ENCODE measurements at regions not wholly inside any gene's neighbourhood (a gene's known extent, or its start where the extent isn't known, plus 50 kb on each side); places are given as distances from the start of the nearest gene placed in this dataset.

DNA sequence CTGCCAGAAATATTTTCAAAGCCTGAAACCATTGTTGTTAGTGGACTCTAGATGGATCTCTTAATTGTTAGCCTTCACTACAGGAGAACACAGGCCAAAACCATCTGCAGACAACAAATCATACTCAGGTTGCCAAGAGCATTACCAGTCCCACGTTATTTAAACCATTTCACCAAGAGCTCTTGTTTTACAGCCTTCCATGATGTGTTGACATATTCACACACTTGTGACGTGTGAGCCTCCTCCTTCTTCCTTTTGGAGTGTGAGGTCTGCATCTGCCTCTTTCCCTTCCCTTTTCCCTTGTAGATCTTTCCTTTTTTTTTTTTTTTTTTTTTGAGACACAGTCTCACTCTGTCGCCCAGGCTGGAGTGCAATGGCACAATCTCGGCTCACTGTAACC is 279.0 kb downstream of the AUH start:
- Mint-ChIP-seq H3K4me3 (ENCODE audit: unreplicated experiment) (no peak overlapping the region), H3K9me3 (ENCODE audit: unreplicated experiment) (peaks cover 3% of the 10 kb centered on the region), H3K27ac (ENCODE audit: unreplicated experiment) (no peak overlapping the region), H3K27me3 (ENCODE audit: unreplicated experiment) (no peaks in the 10 kb centered on the region), H3K36me3 (ENCODE audit: unreplicated experiment) (no peaks in the 10 kb centered on the region), H3K4me1 (ENCODE audit: unreplicated experiment) (peaks cover 7% of the 10 kb centered on the region)
- TF ChIP-seq, protein P1, sequence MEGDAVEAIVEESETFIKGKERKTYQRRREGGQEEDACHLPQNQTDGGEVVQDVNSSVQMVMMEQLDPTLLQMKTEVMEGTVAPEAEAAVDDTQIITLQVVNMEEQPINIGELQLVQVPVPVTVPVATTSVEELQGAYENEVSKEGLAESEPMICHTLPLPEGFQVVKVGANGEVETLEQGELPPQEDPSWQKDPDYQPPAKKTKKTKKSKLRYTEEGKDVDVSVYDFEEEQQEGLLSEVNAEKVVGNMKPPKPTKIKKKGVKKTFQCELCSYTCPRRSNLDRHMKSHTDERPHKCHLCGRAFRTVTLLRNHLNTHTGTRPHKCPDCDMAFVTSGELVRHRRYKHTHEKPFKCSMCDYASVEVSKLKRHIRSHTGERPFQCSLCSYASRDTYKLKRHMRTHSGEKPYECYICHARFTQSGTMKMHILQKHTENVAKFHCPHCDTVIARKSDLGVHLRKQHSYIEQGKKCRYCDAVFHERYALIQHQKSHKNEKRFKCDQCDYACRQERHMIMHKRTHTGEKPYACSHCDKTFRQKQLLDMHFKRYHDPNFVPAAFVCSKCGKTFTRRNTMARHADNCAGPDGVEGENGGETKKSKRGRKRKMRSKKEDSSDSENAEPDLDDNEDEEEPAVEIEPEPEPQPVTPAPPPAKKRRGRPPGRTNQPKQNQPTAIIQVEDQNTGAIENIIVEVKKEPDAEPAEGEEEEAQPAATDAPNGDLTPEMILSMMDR (IDR thresholded peaks at IDR 0.05) = no peak
- no peak for DNase-seq (ENCODE audit: extremely low spot score, unreplicated experiment)

- Mint-ChIP-seq H3K27ac (ENCODE audit: unreplicated experiment) (no peak overlapping the region), H3K4me1 (ENCODE audit: unreplicated experiment) (peaks cover 7% of the 10 kb centered on the region), H3K9me3 (ENCODE audit: unreplicated experiment) (peaks cover 3% of the 10 kb centered on the region), H3K4me3 (ENCODE audit: unreplicated experiment) (no peak overlapping the region), H3K27me3 (ENCODE audit: unreplicated experiment) (no peaks in the 10 kb centered on the region), H3K36me3 (ENCODE audit: unreplicated experiment) (no peaks in the 10 kb centered on the region)
- DNase-seq (ENCODE audit: extremely low spot score, unreplicated experiment) = no peak
- TF ChIP-seq, protein P1 (IDR thresholded peaks at IDR 0.05) = no peak
These were observed 276.7 kb downstream of the AUH start for GRCh38 chr9:91084896-91085516.

- Mint-ChIP-seq H3K27me3 (ENCODE audit: unreplicated experiment) (no peaks in the 10 kb centered on the region), H3K36me3 (ENCODE audit: unreplicated experiment) (no peaks in the 10 kb centered on the region), H3K4me1 (ENCODE audit: unreplicated experiment) (peaks cover 8% of the 10 kb centered on the region), H3K27ac (ENCODE audit: unreplicated experiment) (no peak overlapping the region), H3K4me3 (ENCODE audit: unreplicated experiment) (no peak overlapping the region), H3K9me3 (ENCODE audit: unreplicated experiment) (peaks cover 3% of the 10 kb centered on the region)
- TF ChIP-seq, protein P1 (IDR thresholded peaks at IDR 0.05) = no peak
- DNase-seq (ENCODE audit: extremely low spot score, unreplicated experiment) = no peak
These were observed 276.0 kb downstream of the AUH start for GRCh38 chr9:91085517-91086291.

DNA sequence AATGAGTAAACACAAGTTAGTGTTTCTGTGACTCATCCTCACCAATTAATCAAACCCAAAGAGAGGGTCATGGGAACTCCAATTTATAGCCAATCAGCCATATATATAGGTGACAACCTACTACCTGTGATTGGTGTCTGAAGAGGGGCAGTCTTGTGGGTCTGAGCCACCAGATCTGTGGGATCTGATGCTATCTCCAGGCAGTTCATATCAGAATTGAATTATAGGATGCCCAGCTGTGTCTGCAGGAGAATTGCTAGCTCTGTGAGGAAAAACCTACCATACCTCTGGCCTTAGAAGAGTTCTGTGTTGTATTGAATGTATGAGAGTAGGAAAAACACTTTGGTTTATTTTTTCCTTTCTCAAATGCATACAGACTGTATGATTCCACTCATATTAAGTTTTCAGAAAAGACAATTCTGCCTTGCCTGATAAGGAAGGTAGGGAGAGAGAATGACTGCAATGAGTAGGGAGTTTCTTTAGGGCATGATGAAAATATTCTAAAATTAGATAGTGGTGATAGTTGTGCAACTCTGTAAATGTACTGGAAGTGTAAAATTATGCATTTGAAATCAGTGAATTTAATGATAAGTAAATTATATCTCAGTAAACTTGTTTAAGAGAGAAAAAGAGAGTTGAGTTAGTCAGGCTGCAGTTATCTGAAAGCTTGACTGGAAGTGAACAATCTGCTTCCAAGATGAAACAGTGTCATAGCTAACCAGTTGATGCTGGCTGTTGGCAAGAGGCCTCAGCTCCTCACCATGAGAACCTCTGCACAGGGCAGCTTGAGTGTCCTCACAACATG is 274.9 kb downstream of the AUH start:
- Mint-ChIP-seq H3K4me1 (ENCODE audit: unreplicated experiment) (peaks cover 8% of the 10 kb centered on the region), H3K27me3 (ENCODE audit: unreplicated experiment) (no peaks in the 10 kb centered on the region), H3K36me3 (ENCODE audit: unreplicated experiment) (no peaks in the 10 kb centered on the region), H3K4me3 (ENCODE audit: unreplicated experiment) (no peak overlapping the region), H3K27ac (ENCODE audit: unreplicated experiment) (no peak overlapping the region), H3K9me3 (ENCODE audit: unreplicated experiment) (peaks cover 3% of the 10 kb centered on the region)
- TF ChIP-seq, protein P1 (IDR thresholded peaks at IDR 0.05) = no peak
- DNase-seq (ENCODE audit: extremely low spot score, unreplicated experiment) = no peak

GRCh38 chr9:91087462-91087759 is 274.3 kb downstream of the AUH start:
- no peaks in the 10 kb centered on the region for H3K27me3 Mint-ChIP-seq (ENCODE audit: unreplicated experiment)
- DNase-seq (ENCODE audit: extremely low spot score, unreplicated experiment) = no peak
- H3K4me1 Mint-ChIP-seq (ENCODE audit: unreplicated experiment) = peaks cover 8% of the 10 kb centered on the region
- H3K9me3 Mint-ChIP-seq (ENCODE audit: unreplicated experiment) = peaks cover 3% of the 10 kb centered on the region
- H3K36me3 Mint-ChIP-seq (ENCODE audit: unreplicated experiment) = no peaks in the 10 kb centered on the region
- H3K27ac Mint-ChIP-seq (ENCODE audit: unreplicated experiment) = no peak overlapping the region
- TF ChIP-seq, protein P1 (IDR thresholded peaks at IDR 0.05) = no peak
- no peak overlapping the region for H3K4me3 Mint-ChIP-seq (ENCODE audit: unreplicated experiment)
